ENCODE measurements at regions not wholly inside any gene's neighbourhood (a gene's known extent, or its start where the extent isn't known, plus 50 kb on each side); places are given as distances from the start of the nearest gene placed in this dataset.
A peak's percentile ranks its signal among the peaks of the same experiment; 100 is the strongest.
"Not testable (repeated sequence)": the region's sequence is repeated elsewhere in the genome, so short reads cannot be mapped to it uniquely, and the experiment has no call there.

DNA sequence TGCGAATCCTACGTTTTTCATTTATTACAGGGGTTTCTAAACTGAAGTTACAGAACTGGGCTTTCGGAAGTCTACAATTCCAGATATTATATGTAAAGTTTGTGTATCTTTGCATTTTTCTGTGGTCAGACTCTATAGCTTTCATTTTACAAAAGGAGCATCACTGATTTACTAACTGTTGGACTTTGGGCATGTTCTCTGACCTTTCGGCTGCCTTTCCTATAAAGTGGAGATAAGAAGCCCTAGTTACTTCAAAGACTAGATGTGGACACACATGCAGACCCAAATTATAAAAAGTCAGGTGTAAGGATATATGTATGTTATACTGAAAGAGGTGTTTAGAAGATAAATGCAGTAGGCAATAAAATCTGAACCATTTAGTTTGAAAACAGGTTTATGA is 126.6 kb upstream of the PRKCQ start:
- DNase-seq (ENCODE audit: low read depth in 4 of 4, low spot score in 3 of 4): no peak

GRCh38 chr10:6704896-6705295 is 124.8 kb upstream of the PRKCQ start:
- no peak for DNase-seq (ENCODE audit: low read depth in 4 of 4, low spot score in 3 of 4)

DNA sequence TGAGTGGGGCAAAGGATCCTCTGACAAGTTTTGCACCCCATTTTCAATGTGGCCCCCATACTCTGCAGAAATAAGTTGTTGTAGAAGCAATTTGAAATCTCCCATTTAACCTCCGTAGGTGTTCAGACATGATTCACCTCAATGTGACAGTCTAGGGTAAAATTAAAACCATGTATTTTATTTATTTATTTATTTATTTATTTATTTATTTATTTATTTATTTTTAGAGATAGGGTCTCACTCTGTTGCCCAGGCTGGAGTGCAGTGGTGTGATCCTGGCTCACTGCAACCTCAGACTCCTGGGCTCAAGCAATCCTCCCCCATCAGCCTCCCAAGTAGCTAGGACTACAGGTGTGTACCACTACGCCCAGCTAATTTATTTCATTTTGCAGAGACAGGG is 122.8 kb upstream of the PRKCQ start:
- DNase-seq (ENCODE audit: low read depth in 4 of 4, low spot score in 3 of 4): not testable (repeated sequence)

DNA sequence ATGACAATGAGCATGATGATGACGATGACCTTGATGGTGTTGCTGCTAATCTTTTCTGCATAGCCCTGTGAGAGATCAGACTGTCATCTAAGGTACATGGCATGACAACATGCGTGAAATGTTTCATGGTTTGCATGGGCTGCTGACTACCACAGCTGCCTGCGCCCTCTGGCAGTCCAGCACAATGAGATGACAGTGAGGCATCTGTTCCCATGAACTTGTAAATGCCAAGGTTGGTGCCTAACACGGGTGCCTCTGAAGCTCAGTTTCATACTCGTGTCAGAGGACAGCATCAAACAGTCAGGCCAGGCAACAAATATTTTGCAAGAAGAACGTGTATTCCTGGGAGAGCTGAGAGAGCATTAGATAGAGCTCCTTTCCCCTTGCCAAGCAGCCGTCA is 122.0 kb upstream of the PRKCQ start:
- DNase-seq (ENCODE audit: low read depth in 4 of 4, low spot score in 3 of 4): no peak

DNA sequence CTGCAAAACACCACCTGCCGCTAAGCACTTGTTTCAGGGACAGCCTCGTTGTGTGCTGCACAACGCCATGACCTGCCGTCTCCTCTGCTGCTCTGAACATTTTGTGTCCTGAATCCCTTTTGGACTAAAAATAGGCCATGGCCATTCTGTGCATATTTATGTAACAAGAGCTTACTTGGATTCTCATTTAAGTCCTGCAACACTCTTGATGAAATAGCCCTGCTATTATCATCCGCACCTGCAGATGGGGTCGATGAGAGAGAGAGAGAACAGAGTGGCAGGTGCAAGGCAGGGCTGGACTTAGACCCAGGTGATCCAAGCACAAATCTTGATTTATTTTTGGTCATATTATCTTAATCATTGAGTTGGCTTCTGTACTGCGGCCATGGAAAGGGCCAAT is 121.2 kb upstream of the PRKCQ start:
- DNase-seq (ENCODE audit: low read depth in 4 of 4, low spot score in 3 of 4): no peak

DNA sequence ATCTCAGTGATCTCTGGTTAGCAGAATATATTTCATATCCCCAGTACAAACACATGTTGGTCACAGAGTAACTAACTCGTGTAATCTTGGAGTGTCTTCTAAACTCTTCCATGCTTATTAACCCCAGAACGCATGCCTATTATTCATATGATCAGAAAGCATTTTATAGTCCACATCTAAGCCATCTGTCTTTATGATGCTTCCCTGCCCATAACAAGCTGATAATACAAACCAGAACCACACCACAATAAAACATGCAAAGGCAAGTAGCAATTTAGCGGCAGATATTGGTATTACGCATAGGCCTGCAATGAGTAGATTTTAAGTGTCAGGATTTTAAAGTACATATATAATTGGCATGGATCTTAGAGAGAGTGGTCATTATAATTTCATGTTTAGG is 120.0 kb upstream of the PRKCQ start:
- DNase-seq (ENCODE audit: low read depth in 4 of 4, low spot score in 3 of 4): no peak

GRCh38 chr10:6699336-6699735 is 119.3 kb upstream of the PRKCQ start:
- no peak for DNase-seq (ENCODE audit: low read depth in 4 of 4, low spot score in 3 of 4)

DNA sequence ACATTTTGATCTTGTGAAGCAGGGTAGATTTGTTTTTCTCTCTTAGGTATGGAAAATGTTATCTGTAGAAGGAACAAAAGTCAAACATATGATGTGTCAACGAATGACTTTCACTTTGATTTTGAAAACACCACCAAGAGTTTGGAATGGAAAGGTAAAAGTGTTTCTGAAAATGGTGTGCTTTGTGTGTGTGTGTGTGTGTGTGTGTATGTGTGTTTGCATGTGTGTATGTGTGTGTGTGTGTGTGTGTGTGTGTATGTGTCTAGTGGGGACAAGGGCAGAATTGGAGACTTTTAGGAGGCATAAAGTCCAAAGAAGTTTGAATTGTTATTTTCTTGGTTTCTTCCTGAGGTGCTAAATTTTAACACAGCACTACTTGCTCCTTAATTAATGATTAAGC is 115.4 kb upstream of the PRKCQ start:
- no peak for DNase-seq (ENCODE audit: low read depth in 4 of 4, low spot score in 3 of 4)

- DNase-seq (ENCODE audit: low read depth in 4 of 4, low spot score in 3 of 4): no peak
Measured at GRCh38 chr10:6694447-6695140, 114.5 kb upstream of the PRKCQ start.

DNA sequence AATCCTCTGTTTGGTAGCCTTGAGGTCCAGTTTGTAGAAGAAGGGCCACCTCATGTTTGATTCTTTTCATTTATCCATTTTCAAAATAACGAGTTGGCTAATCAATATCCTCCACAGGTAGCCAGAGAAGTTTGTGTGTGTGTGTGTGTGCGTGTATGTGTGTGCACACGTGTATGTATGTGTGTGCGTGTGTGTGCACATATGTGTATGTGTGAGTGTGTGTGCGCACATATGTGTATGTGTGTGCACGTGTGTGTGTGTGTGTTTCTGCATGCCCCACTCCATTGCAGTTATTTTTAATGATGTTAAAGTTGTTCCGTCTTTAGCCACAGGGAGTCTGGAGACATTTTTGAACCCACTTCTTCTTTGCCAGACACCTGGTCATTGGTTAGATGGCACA is 112.8 kb upstream of the PRKCQ start:
- DNase-seq (ENCODE audit: low read depth in 4 of 4, low spot score in 3 of 4): no peak

DNA sequence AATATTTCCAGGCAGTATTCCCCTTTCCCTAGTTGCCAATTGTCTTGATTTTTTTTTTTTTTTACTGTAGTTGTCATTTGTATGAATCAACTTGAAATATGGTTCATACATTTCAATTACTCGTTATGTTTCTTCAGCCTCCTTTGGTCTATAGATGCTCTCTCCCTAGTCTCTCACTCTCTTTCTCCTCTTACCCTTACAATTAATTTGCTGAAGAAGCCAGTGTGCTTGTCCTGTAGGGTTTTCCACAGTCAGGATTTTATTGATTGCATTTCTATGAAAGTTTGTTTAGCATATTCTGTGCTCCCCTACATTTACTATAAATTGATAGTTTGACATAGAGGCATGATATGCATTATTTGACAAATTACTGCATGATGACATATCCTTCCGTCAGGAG is 112.0 kb upstream of the PRKCQ start:
- no peak for DNase-seq (ENCODE audit: low read depth in 4 of 4, low spot score in 3 of 4)

DNA sequence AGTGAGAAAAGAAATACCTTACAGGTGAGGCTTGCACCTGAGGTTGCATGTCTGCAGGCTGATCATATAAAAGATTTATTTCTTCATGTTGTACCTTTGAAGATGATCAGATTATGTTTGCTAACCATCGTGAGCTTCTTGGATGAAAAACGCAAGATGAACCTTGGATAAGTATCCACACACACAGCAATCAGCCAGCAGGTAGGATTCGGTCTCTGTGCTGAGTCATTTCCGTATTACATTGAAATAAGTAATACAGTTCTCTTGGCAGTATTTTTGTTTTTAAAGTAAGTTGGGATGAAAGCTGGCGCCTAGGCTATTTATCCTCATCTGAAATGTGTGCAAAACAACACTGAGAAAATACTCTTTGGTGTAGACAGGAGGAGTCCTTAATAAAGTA is 109.0 kb upstream of the PRKCQ start:
- DNase-seq (ENCODE audit: low read depth in 4 of 4, low spot score in 3 of 4): no peak

DNA sequence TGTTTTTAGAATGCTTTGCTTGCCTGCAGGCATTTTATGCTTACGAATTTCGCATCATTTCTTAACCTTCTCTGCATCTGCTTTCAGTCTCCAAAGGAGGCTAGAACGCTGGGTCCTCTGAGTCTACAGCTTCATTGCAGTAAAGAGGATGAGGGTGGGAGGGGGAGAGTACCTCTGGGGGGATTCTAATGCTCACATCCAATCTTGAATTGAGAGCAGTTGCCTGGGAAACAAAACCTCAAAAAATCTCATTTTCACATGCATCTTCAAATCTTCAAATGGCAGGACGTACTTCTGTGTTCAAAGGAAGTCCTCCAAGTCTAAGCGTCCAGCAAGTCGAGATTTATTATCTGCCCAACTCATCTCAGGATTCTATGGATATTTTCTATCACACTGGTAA is 100.7 kb upstream of the PRKCQ start:
- DNase-seq (ENCODE audit: low read depth in 4 of 4, low spot score in 3 of 4): no peak

DNA sequence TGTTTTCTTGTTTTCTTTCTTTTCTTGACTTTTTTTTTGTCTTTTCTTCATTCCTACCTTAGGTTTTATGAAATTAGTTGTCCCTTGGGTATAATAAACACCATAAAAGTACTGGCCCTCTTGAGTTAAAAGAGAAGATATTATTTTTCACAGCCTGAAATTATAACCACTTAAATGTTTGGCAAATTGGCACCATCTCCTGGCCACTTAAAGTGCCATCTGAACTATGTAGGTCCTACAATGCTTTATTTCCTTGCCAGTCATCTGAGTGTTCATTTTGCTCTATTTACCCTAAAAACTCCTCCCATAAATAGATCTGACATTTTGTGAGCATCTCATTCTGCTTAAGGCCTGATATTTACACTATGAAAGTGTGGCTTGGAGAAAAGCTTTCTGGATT is 98.9 kb upstream of the PRKCQ start:
- no peak for DNase-seq (ENCODE audit: low read depth in 4 of 4, low spot score in 3 of 4)

DNA sequence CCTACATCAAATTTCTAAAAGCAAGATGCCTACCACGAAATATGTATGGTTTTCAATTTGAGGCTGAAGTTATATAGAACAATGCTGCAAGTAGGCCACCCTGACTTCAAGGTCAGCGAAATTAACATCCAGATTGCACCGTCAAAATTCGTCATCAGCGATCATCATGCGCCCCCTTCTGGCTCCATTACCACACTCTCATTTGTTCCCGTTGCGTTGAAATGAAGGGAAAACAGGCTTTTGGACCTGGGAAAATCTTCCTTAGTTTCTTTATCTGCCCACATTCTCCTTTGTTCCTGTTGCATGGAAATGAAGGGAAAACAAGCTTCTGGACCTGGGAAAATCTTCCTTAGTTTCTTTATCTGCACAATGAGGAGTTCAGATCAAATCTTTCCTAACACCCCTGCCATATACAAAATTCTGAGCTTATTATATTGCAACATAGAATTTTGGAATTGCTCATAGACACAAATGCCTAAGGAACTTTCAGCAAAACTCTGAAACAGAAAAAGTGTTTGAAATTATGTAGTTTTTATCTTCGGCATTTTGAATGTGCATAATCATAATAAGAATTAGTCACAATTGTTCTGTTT is 98.2 kb upstream of the PRKCQ start:
- peak in 3 of 4 donors; percentile 8 to 33 (median 28) for DNase-seq (ENCODE audit: low read depth in 4 of 4, low spot score in 3 of 4)

DNA sequence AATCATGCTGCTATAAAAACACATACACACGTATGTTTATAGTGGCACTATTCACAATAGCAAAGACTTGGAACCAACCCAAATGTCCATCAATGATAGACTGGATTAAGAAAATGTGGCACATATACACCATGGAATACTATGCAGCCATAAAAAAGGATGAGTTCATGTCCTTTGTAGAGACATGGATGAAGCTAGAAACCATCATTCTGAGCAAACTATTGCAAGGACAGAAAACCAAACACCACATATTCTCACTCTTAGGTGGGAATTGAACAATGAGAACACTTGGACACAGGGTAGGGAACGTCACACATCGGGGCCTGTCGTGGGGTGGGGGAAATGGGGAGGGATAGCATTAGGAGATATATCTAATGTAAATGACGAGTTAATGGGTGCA is 97.1 kb upstream of the PRKCQ start:
- not testable (repeated sequence) for DNase-seq (ENCODE audit: low read depth in 4 of 4, low spot score in 3 of 4)

DNA sequence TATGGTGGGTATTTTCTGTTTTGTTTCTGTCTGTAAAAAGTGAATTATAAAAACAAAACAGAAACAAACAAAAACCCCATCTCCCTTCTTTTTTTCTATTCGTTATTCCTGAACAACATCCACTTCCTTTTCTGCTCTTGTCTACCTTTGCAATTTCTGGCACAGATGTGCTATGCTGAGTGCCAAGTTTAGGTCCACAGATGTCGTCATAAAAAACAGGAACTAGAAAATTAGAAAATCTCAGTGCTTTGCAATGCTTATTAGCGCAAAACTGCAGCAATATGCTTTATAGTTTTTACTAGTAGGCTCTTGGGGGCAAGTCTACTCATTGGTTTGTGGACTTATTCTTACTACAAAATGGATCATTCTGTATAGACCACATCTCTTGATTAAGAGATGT is 94.2 kb upstream of the PRKCQ start:
- no peak for DNase-seq (ENCODE audit: low read depth in 4 of 4, low spot score in 3 of 4)

DNA sequence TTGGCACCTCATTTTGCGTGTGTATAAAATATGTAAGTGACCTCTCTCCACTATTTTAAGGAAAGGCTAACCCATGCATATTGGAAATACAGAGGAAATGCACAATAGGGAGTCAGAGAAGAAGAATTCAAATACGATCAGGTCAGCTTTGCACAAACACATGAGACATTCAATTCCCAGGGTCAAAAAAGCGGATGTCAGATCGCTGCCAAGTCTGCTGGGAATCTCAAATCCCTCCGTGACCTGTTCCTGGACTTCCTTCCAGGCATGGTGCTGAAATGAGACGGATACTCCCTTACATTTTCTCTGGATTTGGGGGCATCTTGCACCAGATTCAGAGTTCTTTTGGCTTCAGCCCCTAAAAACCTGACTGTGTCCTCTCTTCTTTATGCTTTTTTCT is 91.9 kb upstream of the PRKCQ start:
- no peak for DNase-seq (ENCODE audit: low read depth in 4 of 4, low spot score in 3 of 4)

GRCh38 chr10:6669269-6669859 is 89.3 kb upstream of the PRKCQ start:
- DNase-seq (ENCODE audit: low read depth in 4 of 4, low spot score in 3 of 4): peak in 2 of 4 donors; percentile 5 to 29

- DNase-seq (ENCODE audit: low read depth in 4 of 4, low spot score in 3 of 4): peak in 2 of 4 donors; percentile 35 to 42
Measured at GRCh38 chr10:6667679-6668270, 87.7 kb upstream of the PRKCQ start.

DNA sequence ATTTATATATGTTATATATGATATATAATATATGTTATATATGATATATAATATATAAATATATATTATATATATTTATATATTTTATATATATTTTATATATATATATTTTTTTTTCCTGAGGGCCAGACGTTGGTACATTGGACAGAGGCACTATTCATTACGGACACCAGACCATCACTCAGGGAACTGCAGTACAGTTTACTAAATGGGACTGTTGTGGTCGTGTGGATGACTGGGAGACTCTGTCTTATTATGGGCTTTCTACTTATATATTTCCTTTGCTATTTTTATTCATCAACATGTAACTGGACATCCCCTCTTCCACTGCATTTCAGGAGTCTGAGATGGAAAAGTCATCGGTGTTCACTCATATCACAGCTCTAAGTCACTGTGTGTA is 87.1 kb upstream of the PRKCQ start:
- DNase-seq (ENCODE audit: low read depth in 4 of 4, low spot score in 3 of 4): no peak

GRCh38 chr10:6665847-6666246 is 85.8 kb upstream of the PRKCQ start:
- DNase-seq (ENCODE audit: low read depth in 4 of 4, low spot score in 3 of 4): no peak

All from left renal pelvis (tissue), 4 donors.